Stimulated activated CD4-positive, alpha-beta T cell treated with anti-CD3 and anti-CD28 coated beads, Interleukin-1b, Interleukin-23, amount 100 ng/mL, for 4 hours (primary cell): ENCODE measurements at regions not wholly inside any gene's neighbourhood (a gene's known extent, or its start where the extent isn't known, plus 50 kb on each side); places are given as distances from the start of the nearest gene placed in this dataset.

Experiments used
- DNase-seq, 2 donors: peaks; one replicate each; pipeline ENCODE4 v3.0.0-alpha.2; 2020; ENCODE audit warnings: low read depth in 2 of 2

DNA sequence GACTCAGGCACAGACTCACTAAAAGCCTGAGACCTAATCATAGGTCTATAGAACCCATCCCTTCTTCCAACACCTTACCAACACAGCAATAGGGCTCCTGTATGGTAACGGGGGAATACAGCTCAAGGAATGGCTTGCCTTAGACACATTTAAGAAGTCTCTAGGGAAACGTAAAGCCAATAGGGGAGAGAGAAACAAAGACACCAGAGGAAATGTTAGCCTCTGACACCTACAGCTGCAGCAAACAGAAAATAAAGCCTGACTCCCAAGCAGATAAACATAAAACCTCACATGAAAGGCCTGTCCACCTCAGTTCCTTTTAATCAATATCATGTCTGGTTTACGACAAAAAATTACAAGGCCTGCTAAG, 51.1 kb upstream of the NCOA1 start:
- no peak for DNase-seq

DNA sequence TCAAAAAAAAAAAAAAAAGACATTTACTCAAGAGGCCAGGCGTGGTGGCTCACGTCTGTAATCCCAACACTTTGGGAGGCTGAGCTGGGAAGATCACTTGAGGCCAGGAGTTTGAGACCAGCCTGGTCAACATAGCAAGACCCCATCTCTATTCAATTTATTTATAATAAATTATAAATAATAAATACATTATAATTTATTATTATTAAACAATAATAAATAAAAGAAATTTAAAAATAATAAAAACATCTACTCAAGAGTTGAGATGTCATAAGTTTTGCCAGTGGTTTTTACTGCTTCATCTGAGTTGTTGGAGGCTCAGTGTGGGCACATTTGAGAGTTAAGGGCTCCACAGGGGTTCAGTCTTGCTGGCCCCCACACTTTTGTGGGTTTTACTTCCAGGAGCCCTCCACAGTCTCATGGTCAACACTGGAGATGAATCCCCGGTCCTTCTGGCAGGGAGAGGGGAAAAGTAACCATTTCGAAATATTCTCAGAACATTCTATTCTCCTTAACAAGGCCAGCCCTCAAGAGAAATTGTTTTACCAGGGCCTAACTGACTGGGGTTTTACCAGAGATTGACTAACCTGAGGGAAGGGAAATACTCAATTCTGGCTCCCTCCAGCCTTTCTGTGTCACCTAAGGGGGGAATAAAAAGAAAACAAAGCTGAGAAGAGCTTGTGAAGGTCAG, 51.6 kb upstream of the NCOA1 start:
- DNase-seq = no peak

DNA sequence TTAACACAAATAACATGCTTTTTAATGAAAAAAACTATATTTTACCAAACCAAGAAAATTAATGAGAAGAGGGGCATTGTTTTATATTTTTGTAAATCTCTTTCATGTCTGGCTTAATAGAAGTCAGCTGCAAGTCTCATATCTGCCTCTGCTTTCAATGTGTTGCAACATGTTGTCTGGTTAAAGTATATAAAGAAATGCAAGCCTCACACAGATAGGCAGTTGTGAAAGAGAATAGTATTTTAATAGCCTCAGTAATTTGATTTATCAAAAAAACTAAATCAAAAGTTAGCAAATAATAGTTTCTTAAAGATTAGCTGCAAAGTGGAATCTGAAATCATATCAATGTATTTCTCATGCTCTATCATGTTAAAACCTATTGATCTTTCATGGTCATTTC, 52.9 kb upstream of the NCOA1 start:
- DNase-seq = no peak

DNA sequence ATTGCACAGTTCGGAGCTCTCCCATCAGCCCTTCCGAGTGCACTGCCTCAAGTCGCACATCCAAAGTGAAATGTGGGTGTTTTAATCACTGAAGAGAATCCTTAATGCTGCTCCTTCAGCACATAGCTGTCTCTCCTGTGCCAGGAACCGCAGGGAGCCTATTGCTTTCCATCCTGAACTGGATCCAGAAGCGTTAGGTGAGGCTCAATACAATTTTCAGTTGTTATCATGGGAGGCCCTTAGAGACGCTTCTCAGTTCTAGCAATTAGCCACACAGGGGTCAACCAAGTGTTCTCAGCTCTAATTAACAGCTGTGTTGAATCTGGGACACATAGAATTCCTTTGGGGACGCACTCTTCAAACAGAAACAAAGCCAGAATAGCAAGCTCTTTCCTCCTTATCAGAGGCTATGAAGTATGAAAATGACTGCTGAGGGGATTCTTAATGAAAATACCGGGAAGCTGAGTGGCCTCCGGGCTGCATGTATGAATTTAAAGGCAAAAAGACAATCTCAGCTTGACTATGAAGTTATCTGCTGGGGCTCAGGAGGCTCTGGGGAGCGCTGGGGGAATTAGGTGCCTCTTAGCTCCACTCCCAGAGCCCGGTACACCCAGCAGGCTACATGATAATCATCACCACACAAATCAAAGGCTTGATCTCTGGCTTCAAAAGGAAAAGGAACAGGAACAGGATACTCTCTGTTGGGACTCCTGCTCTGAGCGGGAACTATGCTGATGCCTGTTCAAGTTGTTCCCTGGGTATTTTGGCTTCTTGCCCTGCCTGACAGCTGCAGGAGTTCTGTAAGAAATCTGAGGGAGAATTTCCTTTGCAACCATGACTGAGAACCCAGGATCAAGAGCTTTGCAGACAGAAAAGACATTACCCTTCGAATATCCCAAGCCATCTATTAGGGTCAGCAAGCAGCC, 55.4 kb upstream of the NCOA1 start:
- no peak for DNase-seq

DNA sequence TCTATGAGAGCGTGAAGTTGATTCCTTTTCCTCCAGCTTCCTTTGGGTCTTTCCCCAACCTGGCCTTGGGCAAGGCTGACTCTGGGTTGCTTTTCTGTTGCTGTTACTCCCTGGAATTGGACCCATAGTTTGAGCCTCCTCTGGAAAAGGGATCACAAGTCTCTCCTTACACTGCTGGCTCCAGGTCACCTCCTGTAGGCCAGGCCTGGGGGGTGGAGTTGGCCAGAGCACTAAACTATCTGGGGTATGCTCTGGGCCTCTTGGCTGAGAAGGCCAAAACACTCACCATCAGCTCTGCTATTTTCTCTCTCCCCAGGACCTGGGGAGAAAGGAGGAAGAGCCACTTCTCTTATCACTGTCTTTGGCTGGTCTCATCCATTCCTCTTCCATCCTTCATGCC, 56.5 kb upstream of the NCOA1 start:
- DNase-seq = no peak

DNA sequence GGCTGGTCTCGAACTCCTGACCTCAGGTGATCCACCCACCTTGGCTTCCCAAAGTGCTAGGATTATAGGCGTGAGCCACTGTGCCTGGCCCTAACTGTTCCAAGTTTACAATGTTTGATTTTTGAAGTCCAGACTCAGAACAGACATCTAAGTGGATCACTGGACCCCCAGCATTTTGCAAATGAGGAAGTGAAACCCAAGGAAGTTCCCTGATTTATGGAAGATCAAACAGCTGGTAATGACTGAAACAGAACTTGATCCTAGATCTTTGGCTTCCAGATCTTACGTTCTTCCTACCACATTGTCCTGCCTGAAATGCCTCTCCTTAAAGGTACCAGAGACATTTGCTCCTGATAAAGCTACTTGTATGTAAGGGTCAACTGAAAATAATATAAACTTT, 58.3 kb upstream of the NCOA1 start:
- no peak for DNase-seq

DNA sequence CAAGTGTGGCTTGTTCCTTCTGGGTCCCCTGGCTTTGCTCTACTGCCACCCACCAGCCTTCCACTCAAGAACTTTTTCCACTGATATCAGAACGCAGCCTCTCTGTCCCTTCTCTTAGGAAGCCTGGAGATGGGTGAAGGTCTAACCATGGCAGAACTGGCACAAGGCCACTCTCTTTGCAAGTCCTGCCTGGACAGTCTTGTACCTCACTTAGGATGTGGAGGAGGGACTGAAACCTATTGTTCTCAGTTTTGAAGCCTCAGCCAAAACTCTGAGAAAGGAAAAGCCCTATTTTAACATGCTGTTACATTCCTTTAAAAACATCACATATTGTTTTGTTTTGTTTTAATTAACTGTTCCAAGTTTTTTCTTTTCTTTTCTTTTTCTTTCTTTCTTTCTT, 58.9 kb upstream of the NCOA1 start:
- no peak for DNase-seq

DNA sequence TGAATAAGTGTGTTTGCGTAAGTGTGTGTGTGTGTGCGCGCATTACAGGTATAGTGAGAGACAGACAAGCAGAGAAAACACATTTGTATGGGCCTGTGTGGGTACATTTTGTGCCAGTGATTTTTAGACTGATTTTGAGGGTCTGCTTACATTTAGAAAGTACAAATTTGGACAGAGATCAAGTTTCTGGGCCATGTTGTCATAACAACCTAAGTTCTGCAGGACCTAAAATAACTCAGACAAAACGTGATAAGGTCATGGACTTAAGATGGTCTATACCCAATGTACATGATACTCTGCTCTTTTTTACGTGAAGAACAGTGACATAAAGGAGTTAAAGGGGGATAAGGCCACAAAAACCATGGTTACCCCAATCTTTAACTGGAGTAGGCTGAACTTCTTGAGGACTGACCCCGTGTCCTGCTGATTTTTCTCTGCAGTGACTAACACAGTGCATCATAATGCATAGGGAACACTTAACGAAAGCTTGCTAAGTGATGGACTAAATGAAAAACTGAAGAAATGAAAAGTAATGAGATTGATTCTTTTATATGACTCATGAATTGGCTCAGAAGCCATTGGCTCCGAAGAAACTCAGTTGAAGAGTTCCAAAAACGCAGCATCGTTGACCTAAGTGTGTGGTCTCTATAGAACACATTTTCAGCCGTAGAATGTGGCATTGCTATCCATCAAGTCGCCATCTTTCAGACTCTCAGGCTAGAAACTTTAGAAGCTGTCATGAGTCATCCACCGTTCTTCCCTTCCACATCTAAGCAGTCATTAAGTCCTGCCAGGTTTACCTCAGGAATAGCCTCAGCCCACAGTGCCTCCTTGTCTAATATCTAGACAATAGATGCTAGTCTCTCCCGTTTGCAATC, 61.6 kb upstream of the NCOA1 start:
- no peak for DNase-seq

DNA sequence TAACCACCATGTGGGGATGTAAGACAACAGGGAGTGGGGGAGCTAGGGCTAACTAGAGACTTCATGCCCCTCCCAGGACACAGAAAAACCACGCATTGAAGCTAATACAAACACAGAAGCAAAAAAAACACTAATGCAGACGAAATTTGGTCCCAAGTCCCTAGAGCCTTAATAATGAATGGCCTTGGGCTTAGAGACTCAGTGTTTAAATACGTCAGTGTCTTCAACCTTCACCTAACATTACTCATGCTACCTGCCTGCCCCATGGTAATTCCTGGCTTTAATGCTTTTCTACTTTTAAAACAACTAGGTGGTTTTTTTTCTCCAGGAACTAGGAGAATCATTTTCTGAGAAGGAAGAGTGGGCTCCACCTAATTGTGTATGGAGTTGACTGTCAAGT, 64.1 kb upstream of the ITSN2 start:
- no peak for DNase-seq

DNA sequence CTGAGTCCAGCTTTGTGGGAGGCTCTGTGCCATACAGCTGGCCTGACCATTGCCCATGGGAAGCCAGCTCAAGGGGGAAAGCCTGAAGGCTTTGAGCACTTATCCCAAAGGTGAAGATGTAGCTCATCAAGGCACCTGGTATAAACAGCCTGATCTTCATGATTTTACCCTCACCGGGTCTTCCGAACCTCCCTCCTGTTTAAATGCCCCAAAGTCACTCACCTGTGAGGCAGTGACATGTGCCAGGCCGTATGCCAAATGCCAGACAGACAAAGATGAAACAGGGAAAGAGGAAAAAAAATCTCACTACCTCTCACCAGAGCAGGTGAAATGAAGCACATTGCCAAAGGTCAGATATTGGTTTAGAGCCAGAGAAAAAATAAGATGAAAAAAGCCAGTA, 62.8 kb upstream of the ITSN2 start:
- DNase-seq = no peak

DNA sequence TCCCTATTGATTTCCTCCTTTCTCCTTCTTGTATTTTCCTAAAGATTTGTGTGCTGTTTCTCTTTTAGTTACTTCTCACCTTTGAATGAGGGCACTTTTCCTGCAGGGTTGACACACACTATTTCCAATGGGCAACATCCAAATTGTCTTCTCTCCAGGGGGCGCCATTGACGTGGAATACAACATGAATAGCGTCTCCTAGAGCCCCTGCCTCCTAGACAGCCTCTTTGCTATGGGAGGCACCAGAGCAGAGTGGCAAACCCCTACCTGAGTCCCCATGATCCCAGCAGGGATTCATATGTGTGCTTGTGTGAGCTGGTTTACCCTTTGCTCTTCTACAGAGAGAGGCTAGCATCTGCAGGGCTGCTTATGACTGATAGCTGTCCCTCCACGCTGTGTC, 61.3 kb upstream of the ITSN2 start:
- peak; percentile 34 to 37 for DNase-seq

DNA sequence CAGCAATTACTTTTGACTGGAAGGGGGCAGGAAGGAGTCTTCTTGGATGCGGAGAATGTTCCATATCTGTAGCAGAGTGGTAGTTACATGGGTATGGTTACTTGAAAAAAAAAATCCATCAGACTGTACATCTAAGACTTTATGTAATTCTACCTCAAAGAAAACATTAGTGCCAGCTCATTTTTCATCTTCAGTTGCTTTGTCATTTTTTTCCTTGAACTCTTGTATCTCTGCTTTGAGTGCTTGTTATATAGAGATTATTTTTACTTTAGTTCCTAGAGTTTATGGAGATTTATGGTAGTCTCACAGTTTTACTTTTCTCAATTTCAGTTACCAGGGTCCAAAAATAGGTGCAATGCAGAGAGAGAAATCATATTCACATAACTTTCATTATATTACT, 60.0 kb upstream of the ITSN2 start:
- DNase-seq = no peak

DNA sequence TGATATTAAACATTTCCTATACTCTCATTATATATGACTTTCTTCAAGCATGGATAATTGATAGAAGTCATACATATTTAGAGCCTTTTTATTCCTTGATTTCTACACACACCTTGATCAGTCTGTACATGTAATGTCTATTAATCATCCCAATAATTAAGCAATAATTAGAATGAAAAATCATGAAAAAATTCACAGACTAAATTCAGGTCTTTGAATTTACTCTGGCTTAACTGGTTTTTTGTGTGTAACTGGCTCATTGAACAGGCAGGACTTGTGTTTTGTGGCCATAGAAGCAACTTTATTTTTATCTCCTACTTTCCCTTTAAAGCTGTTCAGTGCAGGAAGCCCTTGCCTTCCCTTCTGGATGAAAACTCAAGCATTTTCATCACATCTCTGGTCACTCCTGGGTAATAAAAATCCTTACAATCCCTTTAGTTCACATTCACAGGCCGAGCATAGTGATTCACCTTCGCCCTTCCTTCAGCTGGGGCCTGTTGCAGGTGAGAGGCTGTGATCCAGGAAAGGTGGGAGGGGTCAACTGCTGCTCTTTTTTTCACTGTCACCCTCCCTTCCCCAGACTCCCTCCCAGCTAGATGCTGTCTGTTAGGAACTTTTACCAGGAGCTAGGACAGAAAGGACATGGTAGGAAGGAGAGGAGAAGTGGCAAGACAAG, 58.0 kb upstream of the ITSN2 start:
- DNase-seq = no peak

DNA sequence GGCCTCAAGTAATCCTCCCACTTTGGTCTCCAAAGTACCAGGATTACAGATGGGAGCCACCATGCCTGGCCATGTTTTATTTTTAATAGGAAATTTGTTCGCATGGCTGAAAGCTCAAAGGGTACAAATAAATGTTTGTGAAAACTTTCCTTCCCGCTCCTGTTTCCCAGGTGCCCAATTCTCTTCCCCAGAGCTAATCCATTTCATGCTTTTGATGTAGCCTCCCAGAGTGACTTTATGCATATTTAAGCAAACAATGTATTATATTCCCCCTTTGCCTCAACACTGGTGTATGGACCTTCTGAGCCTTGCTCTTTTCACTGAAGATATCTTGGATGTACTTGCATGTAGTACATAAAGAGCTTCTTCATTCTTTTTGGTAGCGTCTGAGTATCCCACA, 52.5 kb upstream of the ITSN2 start:
- no peak for DNase-seq

DNA sequence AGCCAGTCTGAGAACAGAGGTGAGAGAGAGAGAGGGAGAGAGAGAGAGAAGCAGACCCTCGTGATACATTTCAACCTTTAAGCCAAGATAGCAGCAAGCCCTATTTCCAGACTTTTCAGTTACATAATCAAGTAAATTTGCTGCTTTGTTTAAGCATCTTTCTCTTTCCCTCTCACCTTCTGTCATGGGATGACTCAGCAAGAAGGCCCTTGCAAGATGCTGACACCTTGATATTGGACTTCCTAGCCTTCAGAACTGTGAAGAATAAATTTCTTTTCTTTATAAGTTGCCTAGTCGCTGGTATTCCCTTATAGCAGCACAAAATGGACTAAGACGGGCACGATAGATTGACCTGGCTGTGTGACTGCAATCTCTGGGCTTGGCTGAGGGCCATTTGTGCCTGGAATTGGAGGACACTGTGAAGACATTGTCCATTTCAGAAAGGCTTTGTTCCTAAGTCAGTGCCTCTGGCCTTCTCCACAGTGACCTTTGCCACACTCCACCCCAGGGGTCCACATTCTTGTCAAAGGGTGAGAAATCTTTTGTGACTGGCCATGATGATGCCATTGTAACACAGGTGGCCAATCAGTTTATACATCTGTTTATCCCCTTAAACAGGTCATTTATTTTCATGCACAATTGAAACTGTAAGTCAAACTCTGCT, 51.3 kb upstream of the ITSN2 start:
- no peak for DNase-seq

DNA sequence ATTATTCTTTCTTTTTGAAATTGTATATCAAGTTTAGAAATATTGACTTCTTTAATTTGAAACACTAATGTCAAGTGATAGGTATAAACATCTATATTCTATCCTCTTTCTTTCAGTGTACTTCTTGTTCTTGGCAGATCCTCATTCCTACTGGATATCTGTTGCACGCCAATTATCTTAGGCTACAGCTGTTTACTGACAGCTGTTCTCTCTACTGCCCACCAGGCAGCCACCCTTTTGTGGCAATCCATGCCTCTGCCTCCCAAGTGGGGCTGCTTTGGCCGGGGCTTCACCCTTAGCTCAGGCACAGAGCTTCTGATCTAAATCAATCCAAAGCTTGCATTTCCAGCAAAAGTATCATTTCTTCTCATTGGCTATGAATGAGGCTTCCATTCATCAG, 50.6 kb upstream of the ITSN2 start:
- DNase-seq = no peak

DNA sequence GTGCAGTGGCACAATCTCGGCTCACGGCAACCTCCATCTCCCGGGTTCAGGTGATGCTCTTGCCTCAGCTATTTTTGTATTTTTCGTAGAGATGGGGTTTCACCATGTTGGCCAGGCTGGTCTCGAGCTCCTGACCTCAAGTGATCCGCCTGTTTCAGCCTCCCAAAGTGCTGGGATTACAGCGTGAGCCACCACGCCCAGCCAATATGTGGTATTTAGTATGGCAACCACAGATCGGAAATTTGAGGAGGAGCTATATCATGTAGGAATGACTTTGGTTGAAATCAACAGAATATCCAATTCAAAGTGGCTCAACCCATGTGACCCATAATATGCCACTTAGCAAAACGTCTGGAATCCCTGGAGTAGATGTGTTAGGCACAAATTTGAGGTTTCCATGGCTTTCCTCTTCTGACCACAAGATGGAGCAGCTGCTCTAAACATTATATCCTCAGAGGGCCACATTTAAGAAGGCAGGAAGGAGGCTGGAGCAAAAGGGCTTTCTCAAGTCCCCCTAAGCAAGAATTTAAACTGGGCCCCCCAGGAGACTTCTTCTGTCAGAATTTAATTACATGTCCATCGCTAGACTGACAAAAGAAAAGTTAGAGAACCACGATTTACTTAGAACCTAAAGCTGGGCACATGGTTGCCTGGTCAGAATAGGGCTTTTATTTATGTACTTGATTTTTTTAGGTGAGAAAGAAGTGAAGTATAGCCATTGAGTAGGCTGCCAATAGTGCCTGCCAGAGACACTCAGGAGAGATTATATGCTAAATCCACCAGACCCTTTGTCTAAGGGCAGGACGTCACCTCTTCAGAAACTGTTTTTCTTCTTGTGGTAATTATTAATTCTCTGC, 49.6 kb upstream of the ITSN2 start:
- peak in 1 of 2 donors; percentile 18 for DNase-seq
